HEK293T (cell line): ENCODE measurements at regions not wholly inside any gene's neighbourhood (a gene's known extent, or its start where the extent isn't known, plus 50 kb on each side); places are given as distances from the start of the nearest gene placed in this dataset.

Experiments used
- CTCF ChIA-PET: fragments of 350-600 bp; formaldehyde crosslinking; extraction: SDS; loops from one replicate; lab custom pipeline; 2021; ENCODE audit warnings: antibody characterized with exemption, inconsistent platforms; lab: Yijun Ruan, JAX
- POLR2A ChIA-PET: fragments of 350-600 bp; formaldehyde crosslinking; extraction: SDS; loops from one replicate; lab custom pipeline; 2020; ENCODE audit warnings: antibody characterized with exemption, inconsistent platforms; lab: Yijun Ruan, JAX
- DNase-seq: peaks from one replicate; pipeline ENCODE4 v3.0.0; 2012; ENCODE audit warnings: mixed read lengths; ENCODE audit errors: extremely low spot score
- ARNT ChIP-seq: fragments of 450-650 bp; IDR thresholded peaks from 2 replicates; pipeline ENCODE4 v1.6.1; 2017; ENCODE audit warnings: mild to moderate bottlenecking
- BHLHE40 ChIP-seq: fragments of 450-650 bp; IDR thresholded peaks from 2 replicates; pipeline ENCODE4 v1.6.1; 2016; ENCODE audit warnings: mild to moderate bottlenecking, moderate library complexity, borderline replicate concordance
- CTBP1 ChIP-seq: fragments of 450-650 bp; IDR thresholded peaks from 2 replicates; pipeline ENCODE4 v1.6.1; 2016; ENCODE audit warnings: borderline replicate concordance
- ELF4 ChIP-seq: fragments of 450-650 bp; IDR thresholded peaks from 2 replicates; pipeline ENCODE4 v1.6.1; 2017; ENCODE audit warnings: antibody characterized with exemption
- FOXA1 ChIP-seq: fragments of 450-650 bp; IDR thresholded peaks from 2 replicates; pipeline ENCODE4 v1.6.1; 2016; ENCODE audit warnings: mild to moderate bottlenecking
- FOXK2 ChIP-seq: fragments of 450-650 bp; IDR thresholded peaks from 2 replicates; pipeline ENCODE4 v1.6.1; 2016; ENCODE audit warnings: mild to moderate bottlenecking
- FOXM1 ChIP-seq: fragments of 450-650 bp; IDR thresholded peaks from 2 replicates; pipeline ENCODE4 v1.6.1; 2017; ENCODE audit warnings: mild to moderate bottlenecking, borderline replicate concordance
- HDGF ChIP-seq: fragments of 450-650 bp; IDR thresholded peaks from 2 replicates; pipeline ENCODE4 v1.6.1; 2017; ENCODE audit warnings: antibody characterized with exemption, borderline replicate concordance
- L3MBTL2 ChIP-seq: fragments of 450-650 bp; conservative IDR thresholded peaks from 2 replicates; pipeline ENCODE4 v1.6.1; 2016; ENCODE audit warnings: mild to moderate bottlenecking
- LEF1 ChIP-seq: fragments of 450-650 bp; IDR thresholded peaks from 2 replicates; pipeline ENCODE4 v1.6.1; 2017; ENCODE audit warnings: mild to moderate bottlenecking, borderline replicate concordance
- NFRKB ChIP-seq: fragments of 450-650 bp; IDR thresholded peaks from 2 replicates; pipeline ENCODE4 v1.6.1; 2016; ENCODE audit warnings: mild to moderate bottlenecking, moderate library complexity
- PKNOX1 ChIP-seq: fragments of 450-650 bp; IDR thresholded peaks from 2 replicates; pipeline ENCODE4 v1.6.1; 2016
- SP1 ChIP-seq: fragments of 450-650 bp; IDR thresholded peaks from 2 replicates; pipeline ENCODE4 v1.6.1; 2017
- SUZ12 ChIP-seq: fragments of 450-650 bp; IDR thresholded peaks from 2 replicates; pipeline ENCODE4 v1.6.1; 2016; ENCODE audit warnings: mild to moderate bottlenecking
- TARDBP ChIP-seq: fragments of 450-650 bp; IDR thresholded peaks from 2 replicates; pipeline ENCODE4 v1.6.1; 2016
- ZNF384 ChIP-seq: fragments of 450-650 bp; IDR thresholded peaks from 2 replicates; pipeline ENCODE4 v1.6.1; 2016

DNA sequence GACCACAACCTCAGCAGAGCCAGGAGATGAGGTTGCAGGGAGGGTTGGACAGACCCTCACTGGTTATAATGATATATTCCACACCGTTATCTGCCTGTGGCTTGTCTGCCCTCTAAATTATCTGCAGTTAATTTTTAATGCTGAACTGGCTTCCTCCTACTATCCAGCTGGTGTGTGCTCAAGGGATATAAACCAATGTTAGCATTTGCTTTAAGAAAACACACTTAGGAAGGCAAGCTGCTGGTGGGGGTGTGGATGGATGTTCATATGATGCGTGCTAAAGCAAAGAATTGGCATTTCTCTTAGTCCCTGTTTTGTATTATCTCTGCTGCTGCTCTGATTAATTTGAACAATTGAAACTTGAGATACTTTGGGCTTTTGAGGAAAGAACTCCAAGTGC lies 132.2 kb upstream of the NPVF start:
- POLR2A ChIA-PET, result interaction anchor here (1.8 kb wide), 1 partner anchor 235 kb away, joined by 4 read pairs; the partner anchor contains the start of gene CYCS
- TF ChIP-seq SUZ12, result no peak
- no peak for TF ChIP-seq BHLHE40
- TF ChIP-seq PKNOX1, result no peak
- TF ChIP-seq FOXM1, result no peak
- no peak for TF ChIP-seq ELF4
- no peak for TF ChIP-seq NFRKB
- no peak for TF ChIP-seq CTBP1
- CTCF ChIA-PET, result no interaction called here
- no peak for DNase-seq

DNA sequence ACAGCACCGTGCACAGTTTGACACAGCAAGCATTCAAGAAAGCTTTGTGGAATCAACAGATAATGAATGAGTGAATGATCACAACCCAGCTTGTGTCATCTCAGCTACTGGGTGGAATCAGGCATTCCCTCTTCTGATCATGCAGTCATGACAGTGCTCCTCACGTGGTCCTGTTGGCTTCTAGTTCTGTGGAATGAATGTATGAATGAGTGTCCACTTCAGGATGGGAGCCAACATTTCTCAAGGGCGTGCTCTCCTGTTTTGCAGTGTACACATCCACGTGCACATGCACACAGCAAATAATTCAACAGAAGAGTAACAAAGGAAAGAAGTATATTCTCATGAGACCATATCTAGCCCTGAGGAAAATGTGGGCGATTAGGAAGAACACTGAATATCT lies 133.1 kb upstream of the NPVF start:
- TF ChIP-seq FOXM1 (no peak), SUZ12 (no peak), BHLHE40 (no peak), L3MBTL2 (no peak)
- CTCF ChIA-PET, result no interaction called here
- no peak for DNase-seq
- POLR2A ChIA-PET, result no interaction called here

DNA sequence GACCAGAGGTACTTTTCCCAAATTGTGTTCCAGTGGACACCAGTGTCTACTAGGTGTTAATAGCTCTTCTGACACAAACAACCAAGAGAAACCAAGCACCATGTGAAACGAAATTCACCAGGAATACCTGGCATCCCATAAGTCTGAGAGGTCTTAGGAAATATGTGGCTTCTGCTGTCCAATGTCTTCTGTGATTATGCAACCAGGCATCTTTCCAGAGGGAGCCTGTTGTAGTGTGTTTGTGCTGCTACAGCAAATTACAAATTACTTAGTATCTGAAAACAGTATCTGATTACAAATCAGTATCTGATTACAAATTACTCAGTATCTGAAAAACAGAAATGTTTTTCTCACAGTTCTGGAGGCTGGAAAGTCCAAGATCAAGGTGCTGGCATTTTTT lies 133.6 kb upstream of the NPVF start:
- no peak for DNase-seq
- TF ChIP-seq L3MBTL2 (no peak), ZNF384 (no peak), HDGF (no peak), ARNT (no peak), BHLHE40 (no peak), TARDBP (no peak), FOXA1 (no peak), SUZ12 (no peak), PKNOX1 (no peak), LEF1 (no peak), ELF4 (no peak), SP1 (no peak), FOXM1 (no peak), FOXK2 (no peak), CTBP1 (no peak), NFRKB (no peak)
- CTCF ChIA-PET, result no interaction called here
- POLR2A ChIA-PET, result no interaction called here

GRCh38 chr7:25368599-25369201 lies 140.4 kb upstream of the NPVF start:
- CTCF ChIA-PET, result interaction anchor here (0.6 kb wide), 1 partner anchor 21 kb away, joined by 4 read pairs; no protein-coding TSS in a partner anchor
- DNase-seq, result no peak
- POLR2A ChIA-PET, result no interaction called here
- TF ChIP-seq ELF4 (no peak), NFRKB (no peak), FOXA1 (no peak), SP1 (no peak), PKNOX1 (no peak), HDGF (no peak)

GRCh38 chr7:25369786-25370185 lies 141.5 kb upstream of the NPVF start:
- TF ChIP-seq ELF4 (no peak), ZNF384 (no peak), TARDBP (no peak), LEF1 (no peak), FOXM1 (no peak), NFRKB (no peak), SUZ12 (no peak), CTBP1 (no peak), HDGF (no peak), ARNT (no peak), BHLHE40 (no peak), SP1 (no peak), FOXA1 (no peak), PKNOX1 (no peak)
- DNase-seq, result no peak
- CTCF ChIA-PET, result no interaction called here
- POLR2A ChIA-PET, result no interaction called here

GRCh38 chr7:25371972-25372371 lies 143.7 kb upstream of the NPVF start:
- POLR2A ChIA-PET, result no interaction called here
- no peak for DNase-seq
- no peak for TF ChIP-seq SP1
- TF ChIP-seq ARNT, result no peak
- TF ChIP-seq L3MBTL2, result no peak
- TF ChIP-seq SUZ12, result no peak
- TF ChIP-seq FOXK2, result no peak
- TF ChIP-seq BHLHE40, result no peak
- TF ChIP-seq ZNF384, result no peak
- no peak for TF ChIP-seq FOXA1
- TF ChIP-seq CTBP1, result no peak
- CTCF ChIA-PET, result no interaction called here
